Skeletal muscle tissue (tissue), 3 donors: ENCODE measurements at regions not wholly inside any gene's neighbourhood (a gene's known extent, or its start where the extent isn't known, plus 50 kb on each side); places are given as distances from the start of the nearest gene placed in this dataset.
"Not testable (repeated sequence)": the region's sequence is repeated elsewhere in the genome, so short reads cannot be mapped to it uniquely, and the experiment has no call there.

Experiments
- H3K27ac ChIP-seq: one replicate; pipeline ENCODE4 v1.7.0; 2013; ENCODE audit warnings: mild to moderate bottlenecking, low read depth, low read length, inconsistent platforms
- H3K27me3 ChIP-seq, 3 donors: one replicate each; pipeline ENCODE4 v1.7.0; 2013; ENCODE audit warnings: low read length in 3 of 3; ENCODE audit not compliant: control insufficient read depth in 3 of 3, insufficient read depth in 3 of 3
- H3K36me3 ChIP-seq, 3 donors: one replicate each; pipeline ENCODE4 v1.7.0; 2013; ENCODE audit warnings: low read length in 3 of 3; ENCODE audit not compliant: control insufficient read depth in 3 of 3, insufficient read depth in 3 of 3
- H3K4me1 ChIP-seq, 3 donors: one replicate each; pipeline ENCODE4 v1.7.0; 2013; ENCODE audit warnings: low read length in 3 of 3, mild to moderate bottlenecking in 3 of 3; ENCODE audit not compliant: control insufficient read depth in 3 of 3, insufficient read depth in 3 of 3
- H3K4me3 ChIP-seq, 3 donors: one replicate each; pipeline ENCODE4 v1.7.0; 2013; ENCODE audit warnings: low read length in 3 of 3
- H3K9ac ChIP-seq, 3 donors: one replicate each; pipeline ENCODE4 v1.7.0; 2013; ENCODE audit warnings: low read length in 3 of 3, mild to moderate bottlenecking in 3 of 3, moderate library complexity in 2 of 3, low read depth in 1 of 3
- H3K9me3 ChIP-seq, 3 donors: one replicate each; pipeline ENCODE4 v1.7.0; 2013; ENCODE audit warnings: low read length in 3 of 3; ENCODE audit not compliant: control insufficient read depth in 3 of 3
- donor health status: Osteomylitis.

- Histone ChIP-seq H3K9me3 (no peaks in the 10 kb centered on the region), H3K4me3 (no peak overlapping the region), H3K9ac (no peak overlapping the region), H3K36me3 (no peaks in the 10 kb centered on the region), H3K27me3 (no peaks in the 10 kb centered on the region), H3K4me1 (no peaks in the 10 kb centered on the region), H3K27ac (no peak overlapping the region)
These were observed 169.8 kb upstream of the KBTBD8 start for GRCh38 chr3:66828303-66828702.

- Histone ChIP-seq H3K36me3 (no peaks in the 10 kb centered on the region), H3K27ac (no peak overlapping the region), H3K4me3 (no peak overlapping the region), H3K9me3 (no peaks in the 10 kb centered on the region), H3K9ac (no peak overlapping the region), H3K27me3 (no peaks in the 10 kb centered on the region), H3K4me1 (no peaks in the 10 kb centered on the region)
These were observed 167.8 kb upstream of the KBTBD8 start for GRCh38 chr3:66830301-66830700.

GRCh38 chr3:66831931-66832330 is 166.2 kb upstream of the KBTBD8 start:
- H3K4me1 ChIP-seq = no peaks in the 10 kb centered on the region
- H3K27me3 ChIP-seq = no peaks in the 10 kb centered on the region
- no peak overlapping the region for H3K27ac ChIP-seq
- H3K9ac ChIP-seq = no peak overlapping the region
- no peaks in the 10 kb centered on the region for H3K9me3 ChIP-seq
- H3K4me3 ChIP-seq = no peak overlapping the region
- H3K36me3 ChIP-seq = no peaks in the 10 kb centered on the region

GRCh38 chr3:66836363-66837152 is 161.5 kb upstream of the KBTBD8 start:
- H3K4me3 ChIP-seq = no peak overlapping the region
- no peaks in the 10 kb centered on the region for H3K4me1 ChIP-seq
- no peaks in the 10 kb centered on the region for H3K27me3 ChIP-seq
- H3K36me3 ChIP-seq = no peaks in the 10 kb centered on the region
- no peak overlapping the region for H3K27ac ChIP-seq
- no peaks in the 10 kb centered on the region for H3K9me3 ChIP-seq
- no peak overlapping the region for H3K9ac ChIP-seq

- no peaks in the 10 kb centered on the region for H3K36me3 ChIP-seq
- no peak overlapping the region for H3K4me3 ChIP-seq
- no peaks in the 10 kb centered on the region for H3K4me1 ChIP-seq
- H3K9me3 ChIP-seq = no peaks in the 10 kb centered on the region
- no peak overlapping the region for H3K27ac ChIP-seq
- no peak overlapping the region for H3K9ac ChIP-seq
- H3K27me3 ChIP-seq = no peaks in the 10 kb centered on the region
These were observed 159.4 kb upstream of the KBTBD8 start for GRCh38 chr3:66838704-66839103.

GRCh38 chr3:66839508-66839907 is 158.6 kb upstream of the KBTBD8 start:
- Histone ChIP-seq H3K4me3 (no peak overlapping the region), H3K4me1 (no peaks in the 10 kb centered on the region), H3K9ac (no peak overlapping the region), H3K36me3 (no peaks in the 10 kb centered on the region), H3K9me3 (no peaks in the 10 kb centered on the region), H3K27ac (no peak overlapping the region), H3K27me3 (no peaks in the 10 kb centered on the region)

GRCh38 chr3:66842761-66843464 is 155.2 kb upstream of the KBTBD8 start:
- H3K36me3 ChIP-seq, H3K9me3 ChIP-seq: not testable (repeated sequence)

GRCh38 chr3:66851894-66852613 is 146.1 kb upstream of the KBTBD8 start:
- Histone ChIP-seq H3K27ac (no peak overlapping the region), H3K36me3 (no peaks in the 10 kb centered on the region), H3K27me3 (no peaks in the 10 kb centered on the region), H3K9ac (no peak overlapping the region), H3K4me3 (no peak overlapping the region), H3K9me3 (no peaks in the 10 kb centered on the region), H3K4me1 (no peaks in the 10 kb centered on the region)

More at GRCh38 chr3:66842761-66843464, 155.2 kb upstream of the KBTBD8 start:
- not testable (repeated sequence) for H3K4me3 ChIP-seq, H3K9ac ChIP-seq, H3K4me1 ChIP-seq, H3K27me3 ChIP-seq, H3K27ac ChIP-seq

- Histone ChIP-seq H3K9ac (no peak overlapping the region), H3K36me3 (no peaks in the 10 kb centered on the region), H3K4me3 (no peak overlapping the region), H3K4me1 (no peaks in the 10 kb centered on the region), H3K27me3 (no peaks in the 10 kb centered on the region), H3K9me3 (no peaks in the 10 kb centered on the region), H3K27ac (no peak overlapping the region)
These were observed 143.4 kb upstream of the KBTBD8 start for GRCh38 chr3:66854601-66855151.

- no peaks in the 10 kb centered on the region for H3K9me3 ChIP-seq
- H3K4me1 ChIP-seq = no peaks in the 10 kb centered on the region
- no peaks in the 10 kb centered on the region for H3K27me3 ChIP-seq
- no peak overlapping the region for H3K4me3 ChIP-seq
- no peak overlapping the region for H3K27ac ChIP-seq
- H3K9ac ChIP-seq = no peak overlapping the region
- no peaks in the 10 kb centered on the region for H3K36me3 ChIP-seq
These were observed 141.6 kb upstream of the KBTBD8 start for GRCh38 chr3:66856533-66856932.
